GM18858 (cell line): ENCODE measurements at regions not wholly inside any gene's neighbourhood (a gene's known extent, or its start where the extent isn't known, plus 50 kb on each side); places are given as distances from the start of the nearest gene placed in this dataset.

ENCODE experiments used
- ATAC-seq: cut with Tn5 transposase; IDR thresholded peaks from one replicate; pipeline ENCODE4 v1.9.1; 2021; ENCODE audit not compliant: unreplicated experiment

GRCh38 chr7:40972426-40972825 lies 730.5 kb downstream of the INHBA start:
- no peak for ATAC-seq

GRCh38 chr7:40969641-40970040 lies 733.2 kb downstream of the INHBA start:
- ATAC-seq = no peak

GRCh38 chr7:40966693-40967092 lies 736.2 kb downstream of the INHBA start:
- ATAC-seq = no peak

GRCh38 chr7:40965774-40966173 lies 737.1 kb downstream of the INHBA start:
- peak; percentile 88 for ATAC-seq

- no peak for ATAC-seq
Measured at GRCh38 chr7:40965016-40965415, 737.9 kb downstream of the INHBA start.

GRCh38 chr7:40964610-40965009 lies 738.3 kb downstream of the INHBA start:
- ATAC-seq = no peak

GRCh38 chr7:40959955-40960354 lies 742.9 kb downstream of the INHBA start:
- ATAC-seq = no peak

GRCh38 chr7:40948239-40948638 lies 754.7 kb downstream of the INHBA start:
- ATAC-seq = no peak

- no peak for ATAC-seq
Measured at GRCh38 chr7:40947566-40947965, 755.3 kb downstream of the INHBA start.

- no peak for ATAC-seq
Measured at GRCh38 chr7:40946549-40946948, 756.3 kb downstream of the INHBA start.

GRCh38 chr7:40945788-40946187 lies 757.1 kb downstream of the INHBA start:
- ATAC-seq = no peak

GRCh38 chr7:40944981-40945585 lies 757.8 kb downstream of the INHBA start:
- ATAC-seq = no peak

- ATAC-seq = no peak
Measured at GRCh38 chr7:40937879-40938278, 765.0 kb downstream of the INHBA start.

- no peak for ATAC-seq
Measured at GRCh38 chr7:40935435-40935834, 767.5 kb downstream of the INHBA start.

- no peak for ATAC-seq
Measured at GRCh38 chr7:40923626-40924025, 779.3 kb downstream of the INHBA start.

GRCh38 chr7:40922316-40922670 lies 780.6 kb downstream of the INHBA start:
- no peak for ATAC-seq

GRCh38 chr7:40921589-40922315 lies 781.1 kb downstream of the INHBA start:
- no peak for ATAC-seq

GRCh38 chr7:40918701-40919271 lies 784.0 kb downstream of the SUGCT start:
- no peak for ATAC-seq

- ATAC-seq = no peak
Measured at GRCh38 chr7:40916813-40917212, 782.0 kb downstream of the SUGCT start.

- no peak for ATAC-seq
Measured at GRCh38 chr7:40915071-40915470, 780.3 kb downstream of the SUGCT start.
